SK-N-SH treated with all-trans-retinoic acid at 6 μM for 48 hours (cell line): ENCODE measurements at regions not wholly inside any gene's neighbourhood (a gene's known extent, or its start where the extent isn't known, plus 50 kb on each side); places are given as distances from the start of the nearest gene placed in this dataset.

ENCODE experiments used
- ATAC-seq: fragments of 200-7000 bp; cut with Tn5 transposase; 3 replicates; pipeline ENCODE4 v1.9.1; 2020; ENCODE audit warnings: mild to moderate bottlenecking, moderate library complexity
- ARNTL ChIP-seq: fragments of 450-650 bp; formaldehyde crosslinking; IDR thresholded peaks from 2 replicates; pipeline ENCODE4 v1.5.0; 2020; ENCODE audit warnings: low read depth, mild to moderate bottlenecking, moderate library complexity, borderline replicate concordance
- BACH2 ChIP-seq: fragments of 250-450 bp; sonication (Bioruptor Pico); IDR thresholded peaks from 2 replicates; pipeline ENCODE4 v1.9.0; 2021; ENCODE audit warnings: mild to moderate bottlenecking, borderline replicate concordance
- CREB5 ChIP-seq: fragments of 250-450 bp; sonication (Bioruptor Pico); IDR thresholded peaks from 2 replicates; pipeline ENCODE4 v1.5.1; 2020; ENCODE audit warnings: low read depth, mild to moderate bottlenecking, moderate library complexity
- CSDC2 ChIP-seq: fragments of 250-450 bp; sonication (Bioruptor Pico); IDR thresholded peaks from 2 replicates; pipeline ENCODE4 v1.5.0; 2020; ENCODE audit warnings: mild to moderate bottlenecking, moderate library complexity
- ESRRG ChIP-seq: fragments of 250-450 bp; sonication (Bioruptor Pico); IDR thresholded peaks from 2 replicates; pipeline ENCODE4 v1.6.1; 2021; ENCODE audit warnings: mild to moderate bottlenecking
- GLIS3 ChIP-seq: fragments of 250-450 bp; sonication (Bioruptor Pico); IDR thresholded peaks from 2 replicates; pipeline ENCODE4 v1.5.0; 2020; ENCODE audit warnings: mild to moderate bottlenecking, moderate library complexity
- ISL1 ChIP-seq: fragments of 250-450 bp; sonication (Bioruptor Pico); IDR thresholded peaks from 2 replicates; pipeline ENCODE4 v2.1.2; 2022; ENCODE audit warnings: mild to moderate bottlenecking, moderate library complexity
- OSR1 ChIP-seq: fragments of 250-450 bp; sonication (Bioruptor Pico); IDR thresholded peaks from 2 replicates; pipeline ENCODE4 v1.8.0; 2022; ENCODE audit warnings: moderate library complexity, mild to moderate bottlenecking, inconsistent platforms
- PATZ1 ChIP-seq: fragments of 250-450 bp; sonication (Bioruptor Pico); IDR thresholded peaks from 2 replicates; pipeline ENCODE4 v1.8.0; 2020; ENCODE audit warnings: mild to moderate bottlenecking, moderate library complexity, borderline replicate concordance
- POU6F1 ChIP-seq: fragments of 250-450 bp; sonication (Bioruptor Pico); IDR thresholded peaks from 2 replicates; pipeline ENCODE4 v1.8.0; 2021; ENCODE audit warnings: low read depth, mild to moderate bottlenecking, moderate library complexity, borderline replicate concordance
- PPARA ChIP-seq: fragments of 250-450 bp; sonication (Bioruptor Pico); IDR thresholded peaks from 2 replicates; pipeline ENCODE4 v1.5.0; 2020; ENCODE audit warnings: mild to moderate bottlenecking, borderline replicate concordance
- RARB ChIP-seq: fragments of 250-450 bp; sonication (Bioruptor Pico); IDR thresholded peaks from 2 replicates; pipeline ENCODE4 v1.8.0; 2021; ENCODE audit warnings: mild to moderate bottlenecking, moderate library complexity
- SNAI2 ChIP-seq: fragments of 250-450 bp; sonication (Bioruptor Pico); IDR thresholded peaks from 2 replicates; pipeline ENCODE4 v1.5.0; 2020; ENCODE audit warnings: mild to moderate bottlenecking, moderate library complexity
- TCF4 ChIP-seq: fragments of 250-450 bp; sonication (Bioruptor Pico); IDR thresholded peaks from 2 replicates; pipeline ENCODE4 v1.8.0; 2021; ENCODE audit warnings: mild to moderate bottlenecking, moderate library complexity, borderline replicate concordance
- TOX ChIP-seq: fragments of 250-450 bp; sonication (Bioruptor Pico); IDR thresholded peaks from 2 replicates; pipeline ENCODE4 v1.8.0; 2021; ENCODE audit warnings: mild to moderate bottlenecking, moderate library complexity, borderline replicate concordance
- TSHZ2 ChIP-seq: fragments of 250-450 bp; sonication (Bioruptor Pico); IDR thresholded peaks from 2 replicates; pipeline ENCODE4 v1.5.0; 2020; ENCODE audit warnings: mild to moderate bottlenecking, moderate library complexity
- ZFP3 ChIP-seq: fragments of 250-450 bp; sonication (Bioruptor Pico); IDR thresholded peaks from 2 replicates; pipeline ENCODE4 v1.5.0; 2020; ENCODE audit warnings: mild to moderate bottlenecking, moderate library complexity
- ZFP30 ChIP-seq: fragments of 450-650 bp; formaldehyde crosslinking; IDR thresholded peaks from 2 replicates; pipeline ENCODE4 v1.5.0; 2022; ENCODE audit warnings: mild to moderate bottlenecking, moderate library complexity
- ZNF565 ChIP-seq: fragments of 450-650 bp; formaldehyde crosslinking; conservative IDR thresholded peaks from 2 replicates; pipeline ENCODE4 v1.5.0; 2020; ENCODE audit warnings: low read depth, mild to moderate bottlenecking, moderate library complexity
- ZNF70 ChIP-seq: fragments of 450-650 bp; formaldehyde crosslinking; IDR thresholded peaks from 2 replicates; pipeline ENCODE4 v1.5.0; 2020; ENCODE audit warnings: mild to moderate bottlenecking, moderate library complexity
- ZNF8 ChIP-seq: fragments of 450-650 bp; formaldehyde crosslinking; IDR thresholded peaks from 2 replicates; pipeline ENCODE4 v1.5.0; 2020; ENCODE audit warnings: mild to moderate bottlenecking, moderate library complexity

GRCh38 chr6:23199541-23199940 is 630.2 kb downstream of the HDGFL1 start:
- TF ChIP-seq ZFP3 = no peak
- TF ChIP-seq ZNF8 (CRISPR knock-in tag) = no peak
- TF ChIP-seq BACH2 (CRISPR knock-in tag) = no peak
- TF ChIP-seq ZFP30 = no peak
- no peak for TF ChIP-seq PPARA (CRISPR knock-in tag)
- TF ChIP-seq CREB5 = no peak
- TF ChIP-seq ISL1 (CRISPR knock-in tag) = no peak
- TF ChIP-seq PATZ1 = no peak
- no peak for TF ChIP-seq TCF4 (CRISPR knock-in tag)
- no peak for TF ChIP-seq POU6F1 (CRISPR knock-in tag)
- TF ChIP-seq TOX = no peak
- no peak for TF ChIP-seq SNAI2 (CRISPR knock-in tag)
- TF ChIP-seq CSDC2 (CRISPR knock-in tag) = no peak
- TF ChIP-seq OSR1 (CRISPR knock-in tag) = no peak
- no peak for TF ChIP-seq GLIS3 (CRISPR knock-in tag)
- no peak for ATAC-seq

GRCh38 chr6:23200946-23201345 is 631.6 kb downstream of the HDGFL1 start:
- ATAC-seq = no peak

More at GRCh38 chr6:23200946-23201345, 631.6 kb downstream of the HDGFL1 start:
- TF ChIP-seq POU6F1 (CRISPR knock-in tag) = no peak
- TF ChIP-seq PATZ1 = no peak
- TF ChIP-seq ISL1 (CRISPR knock-in tag) = no peak
- TF ChIP-seq BACH2 (CRISPR knock-in tag) = no peak
- no peak for TF ChIP-seq OSR1 (CRISPR knock-in tag)
- TF ChIP-seq GLIS3 (CRISPR knock-in tag) = no peak
- TF ChIP-seq ESRRG (CRISPR knock-in tag) = no peak
- TF ChIP-seq ZNF70 (CRISPR knock-in tag) = no peak
- TF ChIP-seq ARNTL = no peak
- TF ChIP-seq RARB (CRISPR knock-in tag) = no peak
- no peak for TF ChIP-seq PPARA (CRISPR knock-in tag)
- TF ChIP-seq TSHZ2 (CRISPR knock-in tag) = no peak
- no peak for TF ChIP-seq SNAI2 (CRISPR knock-in tag)
- TF ChIP-seq ZNF8 (CRISPR knock-in tag) = no peak
- TF ChIP-seq CREB5 = no peak
- no peak for TF ChIP-seq ZNF565 (CRISPR knock-in tag)
- no peak for TF ChIP-seq TCF4 (CRISPR knock-in tag)
